Myocyte (in vitro differentiated cells): ENCODE measurements at regions not wholly inside any gene's neighbourhood (a gene's known extent, or its start where the extent isn't known, plus 50 kb on each side); places are given as distances from the start of the nearest gene placed in this dataset.

ENCODE experiments used
- DNase-seq: peaks from one replicate; pipeline ENCODE4 v3.0.0-alpha.2; 2012; ENCODE audit warnings: low read depth

- DNase-seq: no peak
Measured at GRCh38 chr12:65623507-65623906, 200.8 kb upstream of the HMGA2 start.

GRCh38 chr12:65624554-65625086 is 199.7 kb upstream of the HMGA2 start:
- no peak for DNase-seq

- no peak for DNase-seq
Measured at GRCh38 chr12:65628061-65628460, 196.2 kb upstream of the HMGA2 start.

GRCh38 chr12:65630555-65630954 is 193.7 kb upstream of the HMGA2 start:
- DNase-seq: no peak

- peak; percentile 88 for DNase-seq
Measured at GRCh38 chr12:65631621-65632111, 192.6 kb upstream of the HMGA2 start.

GRCh38 chr12:65632131-65632855 is 192.0 kb upstream of the HMGA2 start:
- peak; percentile 63 for DNase-seq

- no peak for DNase-seq
Measured at GRCh38 chr12:65634061-65634460, 190.2 kb upstream of the HMGA2 start.

GRCh38 chr12:65634626-65635331 is 189.5 kb upstream of the HMGA2 start:
- DNase-seq: no peak

GRCh38 chr12:65636436-65636835 is 187.8 kb upstream of the HMGA2 start:
- no peak for DNase-seq

GRCh38 chr12:65637150-65637549 is 187.1 kb upstream of the HMGA2 start:
- no peak for DNase-seq

GRCh38 chr12:65637774-65638173 is 186.5 kb upstream of the HMGA2 start:
- DNase-seq: no peak

- peak; percentile 57 for DNase-seq
Measured at GRCh38 chr12:65638324-65638723, 186.0 kb upstream of the HMGA2 start.

- peak; percentile 41 for DNase-seq
Measured at GRCh38 chr12:65640489-65640901, 183.8 kb upstream of the HMGA2 start.

- no peak for DNase-seq
Measured at GRCh38 chr12:65642061-65642661, 182.1 kb upstream of the HMGA2 start.

- DNase-seq: no peak
Measured at GRCh38 chr12:65643171-65643570, 181.1 kb upstream of the HMGA2 start.

GRCh38 chr12:65643595-65644386 is 180.5 kb upstream of the HMGA2 start:
- peak; percentile 15 for DNase-seq

- DNase-seq: no peak
Measured at GRCh38 chr12:65646127-65646643, 178.1 kb upstream of the HMGA2 start.

GRCh38 chr12:65647074-65647473 is 177.2 kb upstream of the HMGA2 start:
- DNase-seq: no peak

- no peak for DNase-seq
Measured at GRCh38 chr12:65648461-65648860, 175.8 kb upstream of the HMGA2 start.

GRCh38 chr12:65649126-65649525 is 175.2 kb upstream of the HMGA2 start:
- peak; percentile 58 for DNase-seq

- DNase-seq: no peak
Measured at GRCh38 chr12:65651060-65651459, 173.2 kb upstream of the HMGA2 start.
